SK-N-MC (cell line): ENCODE measurements at regions not wholly inside any gene's neighbourhood (a gene's known extent, or its start where the extent isn't known, plus 50 kb on each side); places are given as distances from the start of the nearest gene placed in this dataset.

Source experiments
- DNase-seq: peaks from one replicate; pipeline ENCODE4 v3.0.0-alpha.2; 2011; ENCODE audit warnings: low read depth, low spot score
- H3K27ac ChIP-seq: fragments of 200-600 bp; sonication (generic); 2 replicates; pipeline ENCODE4 v1.5.1; 2016; ENCODE audit warnings: mixed run types
- H3K36me3 ChIP-seq: fragments of 200-600 bp; sonication (generic); 2 replicates; pipeline ENCODE4 v1.6.1; 2017; ENCODE audit warnings: antibody characterized with exemption, low read length, mixed read lengths; ENCODE audit not compliant: insufficient read depth
- H3K4me3 ChIP-seq: fragments of 200-600 bp; sonication (generic); 2 replicates; pipeline ENCODE4 v1.5.1; 2016
- H3K9ac ChIP-seq: fragments of 200-600 bp; sonication (generic); 2 replicates; pipeline ENCODE4 v1.8.0; 2017; ENCODE audit warnings: mixed run types, mixed read lengths; ENCODE audit not compliant: insufficient read length
- H3K9me3 ChIP-seq: fragments of 200-600 bp; sonication (generic); 2 replicates; pipeline ENCODE4 v1.6.1; 2017; ENCODE audit warnings: low read depth, mild to moderate bottlenecking, antibody characterized with exemption, low read length, moderate library complexity, mixed read lengths
- EZH2 ChIP-seq: fragments of 200-600 bp; sonication (generic); IDR thresholded peaks from one replicate; pipeline ENCODE4 v1.6.1; 2017; ENCODE audit warnings: antibody characterized with exemption
- FOXP2 ChIP-seq: optimal IDR thresholded peaks from 2 replicates; pipeline ENCODE3; 2011; ENCODE audit warnings: mild to moderate bottlenecking, moderate library complexity; ENCODE audit not compliant: insufficient read depth; ENCODE audit errors: extremely low read length, control extremely low read depth
- POLR2AphosphoS5 ChIP-seq: IDR thresholded peaks from 2 replicates; pipeline ENCODE4 v1.6.1; 2012; ENCODE audit warnings: mild to moderate bottlenecking, low read depth, low read length, borderline replicate concordance

DNA sequence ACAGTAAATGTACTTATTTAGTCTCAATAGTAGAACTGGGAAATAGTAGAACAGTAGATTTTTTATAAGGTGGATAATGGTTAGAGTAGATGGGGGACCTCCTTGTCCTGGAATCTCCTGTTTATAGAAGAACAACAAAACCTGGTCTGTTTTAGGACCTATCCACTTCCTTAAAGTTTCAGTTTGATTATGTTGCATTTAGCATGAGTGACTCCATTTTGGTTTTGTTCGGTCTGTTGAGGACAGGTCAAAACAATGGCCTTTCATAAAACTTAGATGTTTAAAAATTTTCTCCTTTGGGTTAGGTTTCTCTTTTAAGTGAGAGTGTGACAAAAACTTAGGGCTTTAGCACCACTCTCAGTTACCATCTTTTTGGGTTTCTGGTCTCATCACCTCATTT lies 308.9 kb downstream of the BTG1 start:
- Histone ChIP-seq H3K9me3 (no peaks in the 10 kb centered on the region), H3K9ac (no peak overlapping the region), H3K27ac (no peak overlapping the region), H3K36me3 (no peaks in the 10 kb centered on the region), H3K4me3 (no peak overlapping the region)
- no peak for DNase-seq
- TF ChIP-seq POLR2AphosphoS5 (no peak), EZH2 (no peak), FOXP2 (no peak)

DNA sequence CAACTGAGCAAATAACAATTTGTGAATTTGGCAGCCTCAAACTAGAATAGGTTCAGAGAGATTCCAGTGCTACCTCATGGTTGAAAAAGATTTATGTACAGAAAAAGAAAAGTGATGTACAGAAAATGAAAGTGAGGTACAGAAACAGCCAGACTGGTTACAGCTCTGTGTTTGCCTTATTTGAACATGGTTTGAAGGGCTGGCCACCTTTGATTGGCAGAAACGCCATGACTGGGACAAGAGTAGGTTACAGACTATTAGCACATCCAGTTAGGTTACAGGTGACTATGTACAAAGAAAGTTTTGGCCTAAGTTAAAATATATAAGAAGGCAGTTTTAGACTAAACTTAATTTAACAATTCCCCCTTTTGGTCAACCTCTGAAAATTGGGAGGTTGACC lies 309.4 kb downstream of the BTG1 start:
- no peaks in the 10 kb centered on the region for H3K36me3 ChIP-seq
- TF ChIP-seq FOXP2, result no peak
- no peak for TF ChIP-seq POLR2AphosphoS5
- TF ChIP-seq EZH2, result no peak
- H3K4me3 ChIP-seq, result no peak overlapping the region
- H3K9me3 ChIP-seq, result no peaks in the 10 kb centered on the region
- no peak overlapping the region for H3K27ac ChIP-seq
- H3K9ac ChIP-seq, result no peak overlapping the region
- DNase-seq, result no peak

DNA sequence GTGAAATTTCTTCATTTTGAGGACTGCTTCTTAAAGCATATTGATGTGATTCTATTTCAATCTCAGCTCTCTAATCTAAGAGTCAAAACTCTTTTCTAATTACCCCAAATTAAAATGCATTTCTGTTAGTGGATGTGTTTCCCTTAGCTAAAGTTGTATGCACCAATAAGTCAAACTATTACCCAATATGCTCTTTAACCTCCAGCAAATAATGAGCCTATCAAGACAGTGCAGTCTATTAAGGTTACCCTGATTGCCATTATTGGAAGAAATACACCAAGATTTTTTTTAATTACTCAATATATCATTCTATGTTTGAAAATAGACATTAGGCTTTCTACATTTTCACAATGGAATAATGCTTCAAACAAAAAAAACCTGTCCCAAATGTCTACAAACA lies 310.0 kb downstream of the BTG1 start:
- DNase-seq, result no peak
- Histone ChIP-seq H3K9ac (no peak overlapping the region), H3K27ac (no peak overlapping the region), H3K4me3 (no peak overlapping the region), H3K36me3 (no peaks in the 10 kb centered on the region), H3K9me3 (no peaks in the 10 kb centered on the region)
- no peak for TF ChIP-seq EZH2

DNA sequence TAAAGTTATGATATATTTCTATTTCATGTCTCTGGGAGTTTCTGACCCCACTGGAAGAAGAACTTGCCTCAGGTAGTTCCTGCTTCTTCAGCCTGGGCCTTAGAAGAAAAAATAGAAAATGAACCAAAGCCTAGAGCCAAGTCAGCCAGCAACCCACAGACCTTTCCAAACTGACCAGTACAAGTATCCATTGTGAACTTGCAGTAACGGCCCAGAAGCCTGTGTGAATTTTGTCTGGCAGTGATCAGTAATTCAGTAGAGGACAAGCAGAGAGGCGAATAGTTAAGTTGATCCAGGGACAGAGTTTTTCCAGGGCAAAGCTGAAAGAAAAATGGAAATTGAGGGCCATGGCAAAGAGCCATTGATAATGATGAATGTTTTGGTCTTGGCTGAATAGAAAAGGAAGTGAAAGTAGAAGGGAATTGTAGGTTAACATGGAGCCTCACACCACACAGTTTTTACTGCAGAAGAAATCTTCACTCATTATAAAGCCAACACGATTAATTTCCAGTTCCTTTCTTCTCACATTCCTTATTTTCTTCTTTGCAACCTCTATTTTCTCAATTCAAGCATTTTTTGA lies 311.8 kb downstream of the BTG1 start:
- TF ChIP-seq POLR2AphosphoS5 (no peak), EZH2 (no peak)
- Histone ChIP-seq H3K9ac (no peak overlapping the region), H3K9me3 (no peaks in the 10 kb centered on the region), H3K36me3 (no peaks in the 10 kb centered on the region), H3K4me3 (no peak overlapping the region), H3K27ac (no peak overlapping the region)
- DNase-seq, result no peak

DNA sequence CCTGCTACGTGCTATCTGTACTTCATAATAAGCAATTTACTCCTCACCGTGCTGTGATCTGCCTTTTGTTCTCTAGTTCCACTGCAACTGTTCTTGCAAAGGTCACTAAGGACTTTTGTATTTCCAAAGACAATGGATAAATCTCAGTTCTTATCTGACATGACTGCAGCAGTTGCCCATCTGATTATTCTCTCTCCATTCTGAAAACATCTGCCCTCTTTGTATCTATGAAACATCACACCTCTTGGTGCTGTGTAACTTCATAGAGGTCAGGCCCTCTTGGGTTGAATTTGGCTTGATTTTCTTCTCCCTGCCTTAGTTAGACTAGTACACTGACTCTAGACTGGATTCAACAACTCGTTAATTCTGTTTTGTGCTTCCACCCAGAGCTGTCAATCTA lies 319.6 kb downstream of the BTG1 start:
- Histone ChIP-seq H3K9me3 (no peaks in the 10 kb centered on the region), H3K4me3 (no peak overlapping the region), H3K27ac (no peak overlapping the region), H3K36me3 (no peaks in the 10 kb centered on the region), H3K9ac (no peak overlapping the region)
- no peak for DNase-seq
- TF ChIP-seq POLR2AphosphoS5 (no peak), EZH2 (no peak)

DNA sequence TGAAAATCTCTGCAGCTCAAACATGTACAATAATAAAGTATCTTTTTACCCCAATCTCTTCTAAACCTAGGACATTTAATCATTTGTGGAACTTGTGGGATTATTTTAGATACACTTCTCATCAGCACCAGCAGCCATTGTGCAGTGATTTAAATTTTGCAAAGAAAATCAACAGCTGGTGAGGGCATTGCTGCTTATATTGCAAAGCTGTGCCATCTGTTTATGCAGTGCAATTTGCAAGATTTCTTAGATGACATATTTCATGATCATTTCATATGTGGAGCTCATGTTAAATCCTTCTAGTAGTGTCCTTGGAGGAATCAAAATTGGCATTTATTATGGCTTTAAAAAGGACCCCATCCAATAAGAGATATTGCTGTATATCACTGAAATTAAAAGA lies 320.7 kb downstream of the BTG1 start:
- H3K4me3 ChIP-seq, result no peak overlapping the region
- H3K27ac ChIP-seq, result no peak overlapping the region
- H3K36me3 ChIP-seq, result no peaks in the 10 kb centered on the region
- H3K9ac ChIP-seq, result no peak overlapping the region
- no peak for TF ChIP-seq POLR2AphosphoS5
- TF ChIP-seq EZH2, result no peak
- no peak for TF ChIP-seq FOXP2
- no peak for DNase-seq
- no peaks in the 10 kb centered on the region for H3K9me3 ChIP-seq

DNA sequence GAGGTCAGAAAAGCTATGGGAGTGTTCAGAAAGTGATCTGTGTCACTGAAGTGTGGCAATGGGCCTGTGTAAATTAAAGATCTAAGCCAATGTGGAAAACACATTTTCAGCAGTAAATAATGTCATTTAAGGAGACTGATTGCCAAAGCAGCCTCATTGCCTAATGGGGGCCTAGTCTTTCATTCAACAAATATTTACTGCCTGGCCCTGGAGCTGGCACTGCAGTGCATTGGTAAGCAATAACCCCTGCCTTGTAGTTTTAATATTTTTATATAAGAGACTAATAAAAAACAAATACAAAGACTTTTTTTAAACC lies 326.6 kb downstream of the BTG1 start:
- H3K36me3 ChIP-seq, result no peaks in the 10 kb centered on the region
- no peak overlapping the region for H3K9ac ChIP-seq
- no peaks in the 10 kb centered on the region for H3K9me3 ChIP-seq
- no peak overlapping the region for H3K27ac ChIP-seq
- TF ChIP-seq EZH2, result no peak
- TF ChIP-seq FOXP2, result no peak
- TF ChIP-seq POLR2AphosphoS5, result no peak
- DNase-seq, result no peak
- H3K4me3 ChIP-seq, result no peak overlapping the region

DNA sequence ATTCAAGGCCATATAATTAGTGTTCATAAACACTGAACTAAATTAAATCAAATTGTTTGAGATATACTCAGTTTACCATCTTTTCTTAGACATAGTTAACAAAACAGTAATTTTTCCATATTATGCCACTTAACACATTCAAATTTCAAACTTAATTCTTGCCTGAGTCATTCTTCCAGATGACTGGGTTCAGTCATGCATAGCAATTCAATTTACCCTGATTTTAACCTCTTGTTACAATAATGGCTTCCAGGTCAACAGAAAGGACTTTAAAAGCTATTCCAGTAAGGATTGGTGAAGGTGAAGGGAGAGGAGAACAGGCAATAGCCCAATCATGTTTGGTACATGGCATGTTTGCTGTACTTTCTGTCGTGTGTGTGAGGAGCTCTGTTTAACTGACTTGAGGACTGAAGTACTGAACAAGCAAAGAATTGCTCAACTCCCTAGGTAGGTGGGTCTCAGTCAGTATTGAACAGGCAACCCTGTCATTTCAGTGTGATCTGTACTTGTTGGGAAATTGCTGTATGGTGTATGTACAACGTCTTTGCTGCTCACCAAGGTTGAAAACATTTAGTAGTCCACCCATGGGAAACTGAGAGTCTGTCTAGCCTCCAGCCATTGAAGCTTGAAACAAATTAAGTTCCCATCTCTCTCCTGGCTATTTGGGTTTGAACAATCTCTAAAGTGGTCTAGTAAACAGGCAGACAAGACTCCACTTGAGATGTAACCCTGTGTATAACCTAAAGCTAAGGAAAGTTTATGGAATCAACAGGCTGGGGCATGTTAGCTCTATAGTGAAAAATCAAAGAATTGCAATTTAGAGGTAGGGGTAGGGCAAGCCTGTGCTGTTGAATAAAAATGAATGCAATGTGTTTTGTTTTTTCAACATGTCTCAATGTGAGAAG lies 327.2 kb downstream of the BTG1 start:
- TF ChIP-seq EZH2 (no peak), FOXP2 (no peak), POLR2AphosphoS5 (no peak)
- Histone ChIP-seq H3K9me3 (no peaks in the 10 kb centered on the region), H3K27ac (no peak overlapping the region), H3K36me3 (no peaks in the 10 kb centered on the region), H3K4me3 (no peak overlapping the region), H3K9ac (no peak overlapping the region)
- DNase-seq, result no peak

DNA sequence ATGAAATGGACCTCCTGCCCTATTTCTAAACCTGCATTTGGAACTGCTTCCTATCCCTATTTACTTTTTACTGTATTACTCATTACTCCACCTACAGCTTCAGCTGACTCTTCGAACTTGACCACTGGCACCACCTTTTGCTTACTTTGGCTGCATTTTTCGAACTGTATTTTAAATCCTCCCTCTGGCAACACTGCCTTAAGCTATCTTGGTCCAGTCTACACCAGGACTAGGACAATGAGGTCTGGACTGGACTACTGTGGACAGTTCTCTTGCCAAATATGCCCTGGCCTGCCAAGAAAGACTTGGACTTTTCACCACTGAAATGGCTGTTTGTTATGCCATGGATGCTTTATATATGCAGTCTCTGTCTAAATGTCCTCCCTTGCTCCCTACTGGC lies 328.1 kb downstream of the BTG1 start:
- Histone ChIP-seq H3K4me3 (no peak overlapping the region), H3K36me3 (no peaks in the 10 kb centered on the region), H3K9me3 (no peaks in the 10 kb centered on the region), H3K27ac (no peak overlapping the region), H3K9ac (no peak overlapping the region)
- no peak for DNase-seq
- TF ChIP-seq POLR2AphosphoS5, result no peak
- TF ChIP-seq FOXP2, result no peak
- no peak for TF ChIP-seq EZH2
